Central memory CD4-positive, alpha-beta T cell (primary cell): ENCODE measurements at regions not wholly inside any gene's neighbourhood (a gene's known extent, or its start where the extent isn't known, plus 50 kb on each side); places are given as distances from the start of the nearest gene placed in this dataset.
A peak's percentile ranks its signal among the peaks of the same experiment; 100 is the strongest.

Experiments used
- DNase-seq: peaks from one replicate; pipeline ENCODE4 v3.0.0; 2022

DNA sequence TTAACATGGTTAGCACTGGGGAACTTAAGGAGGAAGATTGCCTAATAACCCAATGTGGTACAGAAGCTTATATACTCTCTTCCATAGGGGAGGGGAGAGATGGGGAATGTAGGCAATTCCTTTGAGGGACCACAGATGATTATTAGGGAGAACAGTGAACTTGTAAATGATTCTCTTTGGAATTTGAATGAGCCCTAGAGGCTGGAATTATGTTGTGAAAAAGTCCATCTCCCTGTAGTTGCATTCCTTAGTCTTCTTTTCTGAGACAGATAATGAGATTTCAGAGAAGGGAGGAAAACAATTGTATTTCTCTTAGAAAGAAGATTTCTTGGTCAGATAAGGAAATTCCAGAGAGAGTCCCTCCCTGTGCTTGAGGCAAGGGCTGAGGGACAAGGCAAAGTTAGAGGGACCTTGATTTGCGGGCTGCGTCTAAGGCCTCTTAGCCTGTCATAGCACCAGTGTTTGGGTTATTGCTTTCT lies 89.0 kb upstream of the HMCN1 start:
- no peak for DNase-seq

- DNase-seq: no peak
Observed at GRCh38 chr1:185644531-185644930, 89.7 kb upstream of the HMCN1 start.

DNA sequence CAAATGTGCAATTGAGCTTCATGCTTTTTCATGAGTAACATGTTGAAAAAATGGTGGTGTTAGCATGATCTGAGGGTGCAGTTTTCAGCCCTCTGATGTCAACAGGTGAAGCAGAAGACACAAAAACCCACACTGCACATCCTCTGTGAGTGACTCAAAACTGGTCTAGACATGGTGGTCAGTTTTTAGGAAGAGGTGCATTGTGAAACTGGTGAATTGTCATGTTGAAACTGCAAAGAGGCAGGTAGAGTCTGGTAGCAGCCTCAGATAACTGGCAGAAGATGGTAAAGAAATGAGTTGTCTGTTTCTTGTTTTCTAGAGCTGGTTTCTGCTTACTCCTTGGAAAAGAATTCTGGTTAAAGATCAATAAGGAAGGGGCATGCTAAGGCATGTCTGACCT lies 97.3 kb upstream of the HMCN1 start:
- DNase-seq: no peak

GRCh38 chr1:185634704-185635103 lies 99.5 kb upstream of the HMCN1 start:
- DNase-seq: no peak

DNA sequence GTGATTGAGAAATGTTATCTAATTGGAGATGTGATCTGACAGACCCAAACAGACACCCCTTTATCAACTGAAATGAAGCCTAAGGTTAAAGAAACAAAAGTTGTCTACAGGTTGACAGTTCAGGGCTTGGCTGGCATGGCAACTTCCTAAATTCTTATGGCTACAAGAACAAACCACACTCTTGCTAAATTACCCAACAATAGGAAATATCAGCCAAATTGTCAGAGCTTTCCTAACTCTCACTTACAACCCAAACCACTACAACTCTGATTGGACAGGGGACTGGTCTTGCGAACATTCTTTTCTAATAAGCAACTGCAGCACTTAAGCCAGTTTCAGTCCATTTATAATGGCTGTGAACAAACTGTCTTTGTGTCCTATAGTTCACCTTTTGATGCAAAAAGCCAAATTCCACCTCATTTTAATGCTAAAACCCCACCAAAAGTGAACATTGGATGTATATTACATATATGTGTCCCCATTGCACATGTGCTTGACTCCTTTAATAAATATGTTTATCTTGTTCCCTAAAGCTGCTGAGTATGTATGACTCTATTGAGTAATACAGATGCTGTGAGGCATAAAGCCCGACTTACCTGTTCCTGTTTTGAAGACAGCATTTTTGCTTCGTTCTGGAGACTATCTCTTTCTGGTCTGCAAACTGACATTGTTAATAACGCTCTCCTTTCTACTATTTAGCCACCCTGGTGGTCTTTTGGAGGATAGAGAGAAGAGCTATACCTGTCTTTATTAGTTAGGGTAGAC lies 101.3 kb upstream of the HMCN1 start:
- DNase-seq: no peak

GRCh38 chr1:185631843-185632242 lies 102.3 kb upstream of the HMCN1 start:
- DNase-seq: no peak

DNA sequence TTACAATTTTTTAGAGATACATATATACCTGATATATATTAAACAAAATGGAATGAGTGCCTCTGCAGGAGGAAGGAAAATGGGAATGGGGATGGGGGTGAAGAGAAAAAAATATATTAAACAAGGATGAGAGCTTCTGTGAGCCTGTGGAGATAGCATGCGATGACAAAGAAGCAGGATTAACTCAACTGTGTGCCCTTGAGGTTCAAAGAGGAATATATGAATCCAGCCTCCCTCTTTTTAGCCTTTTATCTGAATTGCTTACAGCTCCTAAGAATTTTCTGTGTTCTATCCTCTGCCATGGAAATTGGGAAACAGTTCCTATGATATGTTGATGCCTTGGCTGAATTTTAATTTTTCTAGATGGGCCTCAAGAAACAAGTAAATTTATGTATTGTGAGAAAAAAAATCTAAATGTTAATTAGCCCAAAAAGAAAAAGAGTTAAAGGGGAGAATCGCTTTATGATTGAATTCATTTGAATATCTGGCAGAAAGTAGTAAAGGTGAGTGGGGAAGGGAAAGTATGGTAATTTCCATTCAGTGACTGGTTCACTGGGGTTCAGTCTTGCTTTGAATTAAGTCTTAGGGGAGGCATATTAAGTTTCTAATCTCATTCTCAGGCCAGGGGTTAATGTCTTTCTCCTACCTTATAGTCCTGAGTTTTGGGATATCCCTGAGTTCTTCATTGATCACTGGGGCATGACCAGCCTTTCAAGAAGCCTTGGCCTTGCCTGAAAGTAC lies 106.3 kb upstream of the HMCN1 start:
- no peak for DNase-seq

DNA sequence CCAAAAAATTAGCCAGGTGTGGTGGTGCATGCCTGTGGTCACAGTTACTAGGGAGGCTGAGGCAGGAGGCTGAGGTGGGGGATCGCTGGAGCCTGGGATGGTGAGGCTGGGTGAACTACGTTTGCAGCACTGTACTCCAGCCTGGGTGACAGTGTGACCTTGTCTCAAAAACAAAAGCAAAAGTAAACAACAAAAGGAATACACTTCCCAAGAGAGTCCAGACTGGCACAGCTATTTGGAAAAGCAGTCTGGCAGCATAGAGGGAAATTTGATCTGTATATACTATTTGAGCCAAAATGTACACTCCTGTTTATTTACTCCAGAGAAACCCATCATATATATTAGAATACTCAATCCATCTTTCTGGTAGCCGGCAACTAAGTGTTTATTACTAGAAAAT lies 107.0 kb upstream of the HMCN1 start:
- DNase-seq: no peak

DNA sequence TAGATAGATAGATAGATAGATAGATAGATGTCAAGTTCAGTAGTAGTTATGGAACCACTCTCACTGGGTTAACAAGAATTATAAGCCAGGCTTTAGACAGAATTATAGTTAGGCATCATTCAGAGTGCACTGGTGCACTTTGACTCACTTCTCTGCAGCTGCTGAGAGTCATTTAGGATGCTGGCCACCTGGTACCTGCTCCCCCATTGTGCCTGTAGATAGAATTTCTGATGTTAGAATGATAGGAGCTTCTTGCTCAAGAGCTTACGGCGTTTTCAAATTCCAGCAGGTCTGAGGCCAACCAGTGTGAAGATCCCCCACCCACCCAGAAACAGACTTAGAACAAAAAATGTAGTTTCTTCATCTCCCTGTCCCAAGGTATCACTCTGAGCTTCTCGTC lies 107.8 kb upstream of the HMCN1 start:
- DNase-seq: no peak

DNA sequence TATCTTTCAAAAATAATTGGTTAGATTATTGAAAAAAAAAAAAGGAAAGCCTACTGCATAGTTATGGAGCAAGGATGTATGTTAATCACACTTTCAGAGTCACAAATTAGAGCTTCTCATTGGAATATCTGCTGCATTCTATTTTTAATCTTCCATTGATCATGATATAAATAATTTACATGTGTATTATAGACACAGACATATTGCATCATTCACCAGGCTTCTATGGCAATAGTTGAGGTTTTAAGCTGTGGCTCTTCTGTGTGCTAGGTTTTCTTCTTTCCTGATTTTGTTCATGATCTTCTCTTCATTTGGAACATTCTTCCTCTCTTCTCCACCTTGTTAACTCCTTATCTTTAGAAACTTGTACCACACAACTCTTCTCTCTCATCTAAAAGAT lies 123.2 kb upstream of the HMCN1 start:
- no peak for DNase-seq

GRCh38 chr1:185608177-185608576 lies 126.0 kb upstream of the HMCN1 start:
- no peak for DNase-seq

- no peak for DNase-seq
Observed at GRCh38 chr1:185603158-185603557, 131.0 kb upstream of the HMCN1 start.

- DNase-seq: no peak
Observed at GRCh38 chr1:185601189-185601588, 133.0 kb upstream of the HMCN1 start.

DNA sequence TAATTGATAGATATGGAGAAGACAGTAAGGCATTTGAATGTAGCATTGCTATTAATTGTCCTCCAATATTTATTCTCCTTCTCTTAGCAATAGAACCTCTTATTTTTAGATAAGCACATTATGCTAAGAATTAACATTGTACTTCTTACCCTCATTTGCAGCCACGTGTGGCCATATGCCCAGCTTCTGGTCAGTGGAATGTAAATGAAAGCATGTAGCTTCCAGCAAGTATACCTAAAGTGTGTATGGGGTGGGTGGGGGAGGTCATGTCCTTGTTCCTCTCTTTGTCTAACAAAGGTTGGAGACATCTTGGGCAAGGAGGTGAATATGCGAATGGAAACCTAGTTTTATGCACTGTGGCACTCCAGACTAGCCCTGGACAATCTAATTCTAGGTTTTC lies 133.6 kb upstream of the HMCN1 start:
- DNase-seq: no peak

DNA sequence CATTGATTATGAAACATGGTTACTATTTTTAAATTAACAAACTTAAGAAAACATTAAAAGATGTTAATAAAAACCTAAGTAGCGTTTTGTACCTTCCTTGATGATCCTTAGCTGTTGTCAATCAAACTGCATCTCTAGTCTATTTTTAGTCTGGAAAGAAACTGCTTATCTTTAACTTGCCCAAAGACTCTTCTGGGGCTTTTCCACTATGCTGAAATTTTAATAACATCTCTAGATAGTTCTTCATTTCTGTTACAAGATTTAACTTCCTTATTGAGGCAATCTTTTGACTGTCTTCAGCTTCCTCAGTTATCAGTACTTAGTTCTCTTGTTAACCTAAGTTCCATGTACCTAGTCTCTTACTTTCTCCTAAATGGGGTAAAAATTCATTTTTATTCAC lies 135.9 kb upstream of the HMCN1 start:
- DNase-seq: no peak

- DNase-seq: peak; percentile 48
Observed at GRCh38 chr1:185595835-185596667, 138.1 kb upstream of the HMCN1 start.

DNA sequence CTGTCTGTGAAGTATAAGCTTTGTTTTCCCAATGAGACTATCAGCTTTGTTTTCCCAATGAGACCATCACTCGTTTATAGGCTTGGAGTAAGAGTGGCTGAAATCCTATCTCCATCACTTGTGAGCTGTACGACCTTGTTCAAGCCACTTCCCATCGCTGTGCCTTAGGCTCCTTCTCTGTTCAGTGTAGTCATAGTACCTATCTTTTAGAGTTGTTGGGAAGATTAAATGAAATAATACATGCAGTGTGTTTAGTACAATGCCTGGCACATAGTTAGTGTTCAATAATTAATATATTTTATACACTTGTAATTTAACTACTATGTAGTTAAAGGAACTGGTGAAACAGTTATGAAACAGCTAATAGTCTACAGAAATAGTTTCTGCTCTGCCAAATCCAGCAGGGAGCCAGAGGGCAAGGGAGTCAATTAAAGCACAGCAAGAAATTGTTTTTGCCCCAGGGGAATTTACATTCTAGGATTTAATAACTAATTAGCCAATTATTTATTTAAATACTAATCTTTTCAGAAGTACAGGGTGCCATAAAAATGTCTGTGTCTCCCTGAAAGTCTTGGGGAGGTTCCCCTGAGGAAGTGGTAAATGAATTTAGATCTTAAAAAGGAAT lies 139.3 kb upstream of the HMCN1 start:
- no peak for DNase-seq

GRCh38 chr1:185593271-185593670 lies 140.9 kb upstream of the HMCN1 start:
- no peak for DNase-seq

- no peak for DNase-seq
Observed at GRCh38 chr1:185585770-185586169, 148.4 kb upstream of the HMCN1 start.

DNA sequence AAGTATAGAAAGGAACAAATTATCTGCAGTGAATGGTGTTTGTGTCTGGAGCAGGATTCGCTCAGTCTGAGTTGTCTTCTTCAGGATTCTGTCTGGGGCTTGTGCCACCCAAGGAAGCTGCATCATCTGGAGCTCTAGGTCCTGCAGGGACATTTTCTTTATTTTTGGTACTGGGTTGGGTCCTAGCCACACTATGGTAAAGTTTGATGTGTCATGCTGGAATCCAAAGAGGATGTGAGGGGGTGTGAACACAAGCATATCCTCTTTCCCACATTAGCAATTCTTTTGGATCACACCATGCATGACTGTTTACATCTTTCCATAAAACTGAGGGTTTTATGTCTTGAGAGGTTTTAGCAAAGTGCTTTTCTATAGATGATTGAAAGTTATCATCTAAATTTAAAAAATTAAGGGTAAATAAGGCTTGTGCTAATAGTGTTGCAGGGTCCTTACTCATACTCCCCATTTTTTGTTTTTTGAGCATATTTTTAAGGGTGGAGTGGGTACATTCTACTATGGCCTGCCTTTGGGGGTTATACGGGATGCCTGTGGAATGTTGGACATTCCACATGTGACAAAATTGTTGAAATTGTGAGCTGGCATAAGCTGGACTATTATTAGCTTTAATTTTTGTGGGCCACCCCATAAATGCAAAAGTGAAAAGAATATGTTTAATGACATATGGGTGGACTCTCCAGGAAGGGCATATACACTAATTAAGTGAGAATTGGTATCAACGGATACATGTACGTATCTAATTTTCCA lies 152.0 kb upstream of the HMCN1 start:
- no peak for DNase-seq

DNA sequence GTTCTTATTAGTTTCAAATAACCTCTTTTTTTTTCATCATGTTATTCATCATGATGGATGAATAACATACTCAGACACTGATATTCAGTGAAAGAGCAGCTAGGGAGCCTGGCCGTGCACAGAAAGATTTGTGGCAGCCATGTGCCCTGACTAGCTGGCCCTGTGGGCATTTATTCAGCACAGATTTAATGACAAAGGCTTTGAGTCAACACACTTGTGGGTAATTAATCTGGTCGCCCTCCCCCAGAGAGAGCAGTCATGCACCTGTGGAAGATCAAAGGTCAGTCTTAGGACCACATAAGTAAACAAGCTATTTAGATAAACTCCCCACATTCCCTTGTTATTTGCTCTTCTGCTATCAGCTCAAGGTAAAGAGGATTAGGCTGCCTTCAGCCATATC lies 153.2 kb upstream of the HMCN1 start:
- DNase-seq: no peak

GRCh38 chr1:185578293-185578692 lies 155.9 kb upstream of the HMCN1 start:
- DNase-seq: no peak
